Testis (tissue), 2 donors: ENCODE measurements at regions not wholly inside any gene's neighbourhood (a gene's known extent, or its start where the extent isn't known, plus 50 kb on each side); places are given as distances from the start of the nearest gene placed in this dataset.

ENCODE experiments used
- DNase-seq: peaks from one replicate; pipeline ENCODE4 v3.0.0-alpha.2; 2019
- H3K27ac ChIP-seq, 2 donors: fragments of 200-600 bp; sonication (generic); one replicate each; pipeline ENCODE4 v1.5.1; 2019
- H3K27me3 ChIP-seq: fragments of 200-600 bp; sonication (generic); one replicate; pipeline ENCODE4 v1.5.1; 2019
- H3K36me3 ChIP-seq: fragments of 200-600 bp; sonication (generic); one replicate; pipeline ENCODE4 v1.5.1; 2017; ENCODE audit warnings: low read depth; ENCODE audit errors: missing control alignments
- H3K4me1 ChIP-seq: fragments of 200-600 bp; sonication (generic); one replicate; pipeline ENCODE4 v1.5.1; 2019
- H3K4me3 ChIP-seq, 2 donors: fragments of 200-600 bp; sonication (generic); one replicate each; pipeline ENCODE4 v1.5.1; 2017 to 2019
- H3K9me3 ChIP-seq: fragments of 200-600 bp; sonication (generic); one replicate; pipeline ENCODE4 v1.5.1; 2017
- CTCF ChIP-seq, 3 experiments: fragments of 450-650 bp in 2 of 3; fragments of 200-600 bp in 1 of 3; sonication (generic) in 1 of 3; IDR thresholded peaks; one replicate each; pipeline ENCODE4 v1.5.1; 2016 to 2019; ENCODE audit warnings: antibody characterized with exemption in 3 of 3, mild to moderate bottlenecking in 2 of 3, moderate library complexity in 1 of 3
- POLR2A ChIP-seq: fragments of 450-650 bp; IDR thresholded peaks from one replicate; pipeline ENCODE4 v1.6.1; 2017; ENCODE audit warnings: antibody characterized with exemption, mild to moderate bottlenecking, moderate library complexity
- WGBS, 2 donors: methylation state at CpG; one replicate each; pipeline ENCODE4 v1.1.5; 2018; 5-methylcytosine and 5-hydroxymethylcytosine counted together
- intact Hi-C: fragments of 100-400 bp; cut with DNase I; formaldehyde crosslinking; loops from one replicate; pipeline ENCODE4 v1.15.1; 2023; ENCODE audit warnings: low total_unique reads

- H3K9me3 ChIP-seq = no peaks in the 10 kb centered on the region
- H3K4me3 ChIP-seq = no peak overlapping the region
- H3K27ac ChIP-seq = no peak overlapping the region
- H3K27me3 ChIP-seq = no peaks in the 10 kb centered on the region
- intact Hi-C loops = no loop called here
- TF ChIP-seq CTCF (IDR thresholded peaks at IDR 0.05) = no peak
- no peak for TF ChIP-seq POLR2A
- no peaks in the 10 kb centered on the region for H3K4me1 ChIP-seq
- DNase-seq = no peak
- H3K36me3 ChIP-seq = no peaks in the 10 kb centered on the region
Measured at GRCh38 chr14:47833011-47833410, 157.6 kb upstream of the MDGA2 start.

- intact Hi-C loops = no loop called here
- no peaks in the 10 kb centered on the region for H3K9me3 ChIP-seq
- no peaks in the 10 kb centered on the region for H3K4me1 ChIP-seq
- WGBS, 2 donors = 63 to 70% methylated on average over 2 of the region's 2 CpGs
- no peaks in the 10 kb centered on the region for H3K36me3 ChIP-seq
- no peak for TF ChIP-seq CTCF (IDR thresholded peaks at IDR 0.05)
- TF ChIP-seq POLR2A = no peak
- H3K27ac ChIP-seq = no peak overlapping the region
- no peak for DNase-seq
- H3K4me3 ChIP-seq = no peak overlapping the region
- H3K27me3 ChIP-seq = no peaks in the 10 kb centered on the region
Measured at GRCh38 chr14:47826809-47827208, 151.4 kb upstream of the MDGA2 start.

GRCh38 chr14:47822326-47822725 is 146.9 kb upstream of the MDGA2 start:
- WGBS, 2 donors = 82 to 86% methylated on average over 1 of the region's 1 CpG
- Histone ChIP-seq H3K27me3 (no peaks in the 10 kb centered on the region), H3K36me3 (no peaks in the 10 kb centered on the region), H3K4me1 (no peaks in the 10 kb centered on the region), H3K4me3 (no peak overlapping the region), H3K27ac (no peak overlapping the region), H3K9me3 (no peaks in the 10 kb centered on the region)
- TF ChIP-seq CTCF (IDR thresholded peaks at IDR 0.05) = no peak
- no peak for TF ChIP-seq POLR2A
- intact Hi-C loops = no loop called here
- DNase-seq = no peak

GRCh38 chr14:47821135-47821534 is 145.7 kb upstream of the MDGA2 start:
- TF ChIP-seq POLR2A (no peak), CTCF (IDR thresholded peaks at IDR 0.05) (no peak)
- no peak for DNase-seq
- no peak overlapping the region for H3K4me3 ChIP-seq
- WGBS, 2 donors = 85 to 100% methylated on average over 1 of the region's 1 CpG
- no peak overlapping the region for H3K27ac ChIP-seq
- no peaks in the 10 kb centered on the region for H3K9me3 ChIP-seq
- H3K27me3 ChIP-seq = no peaks in the 10 kb centered on the region
- intact Hi-C loops = no loop called here
- H3K36me3 ChIP-seq = no peaks in the 10 kb centered on the region
- no peaks in the 10 kb centered on the region for H3K4me1 ChIP-seq

GRCh38 chr14:47790477-47790876 is 115.1 kb upstream of the MDGA2 start:
- H3K4me1 ChIP-seq = no peaks in the 10 kb centered on the region
- H3K27ac ChIP-seq = no peak overlapping the region
- TF ChIP-seq CTCF (IDR thresholded peaks at IDR 0.05) (no peak), POLR2A (no peak)
- no peaks in the 10 kb centered on the region for H3K36me3 ChIP-seq
- intact Hi-C loops = no loop called here
- no peaks in the 10 kb centered on the region for H3K9me3 ChIP-seq
- DNase-seq = no peak
- no peaks in the 10 kb centered on the region for H3K27me3 ChIP-seq
- WGBS, 2 donors = 89 to 95% methylated on average over 6 of the region's 6 CpGs
- no peak overlapping the region for H3K4me3 ChIP-seq
